Raji (cell line): ENCODE measurements at regions not wholly inside any gene's neighbourhood (a gene's known extent, or its start where the extent isn't known, plus 50 kb on each side); places are given as distances from the start of the nearest gene placed in this dataset.

ENCODE experiments used
- POLR2A ChIP-seq: IDR thresholded peaks from 2 replicates; pipeline ENCODE4 v1.6.1; 2011; ENCODE audit warnings: low read depth, low read length, control low read depth; ENCODE audit not compliant: insufficient read depth

GRCh38 chr2:118224895-118225311 lies 136.6 kb downstream of the INSIG2 start:
- no peak for TF ChIP-seq POLR2A

DNA sequence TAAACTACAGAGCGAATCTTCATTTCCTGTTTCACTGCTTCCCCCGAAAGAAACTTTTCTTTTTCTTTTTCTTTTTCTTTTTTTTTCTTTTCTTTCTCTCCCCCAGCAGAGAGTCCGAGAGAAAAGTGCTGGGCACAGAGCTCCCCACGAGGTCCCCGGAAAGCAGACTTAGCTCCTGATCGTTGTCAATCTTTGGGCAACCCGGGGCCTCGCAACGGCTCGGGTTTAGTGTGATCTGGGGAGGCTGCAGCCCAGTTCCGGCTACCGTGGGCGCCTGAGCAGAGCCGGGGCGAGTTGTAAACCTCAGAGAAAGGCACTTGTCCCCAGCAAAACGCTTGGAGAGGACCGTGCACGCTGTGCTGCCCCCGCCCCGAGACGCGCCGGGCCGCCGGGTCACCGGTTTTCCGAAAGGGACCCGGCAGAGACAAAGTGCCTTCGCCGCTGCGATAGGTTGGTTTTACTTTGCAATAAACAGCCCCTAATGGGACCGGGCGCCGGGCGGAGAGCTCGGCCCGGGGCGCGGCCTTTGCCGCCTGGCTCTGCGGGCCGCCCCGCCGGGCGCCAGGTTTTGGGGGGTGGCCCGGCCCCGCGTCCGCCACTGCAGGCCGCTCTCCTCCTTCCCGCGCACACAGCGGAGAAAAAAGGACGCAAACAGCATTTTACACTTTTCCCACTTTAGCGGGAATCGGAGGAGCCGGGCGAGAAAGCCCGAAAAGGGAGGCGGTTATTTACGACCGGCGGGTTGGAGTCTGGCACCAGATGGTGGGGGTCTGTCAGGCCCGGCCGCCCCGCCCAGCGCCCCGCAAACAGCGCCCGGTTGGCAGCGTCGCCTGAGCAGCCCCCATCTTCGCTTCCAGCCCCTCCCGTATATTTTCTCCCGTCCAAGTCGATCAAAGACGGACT lies 136.0 kb downstream of the INSIG2 start:
- no peak for TF ChIP-seq POLR2A

DNA sequence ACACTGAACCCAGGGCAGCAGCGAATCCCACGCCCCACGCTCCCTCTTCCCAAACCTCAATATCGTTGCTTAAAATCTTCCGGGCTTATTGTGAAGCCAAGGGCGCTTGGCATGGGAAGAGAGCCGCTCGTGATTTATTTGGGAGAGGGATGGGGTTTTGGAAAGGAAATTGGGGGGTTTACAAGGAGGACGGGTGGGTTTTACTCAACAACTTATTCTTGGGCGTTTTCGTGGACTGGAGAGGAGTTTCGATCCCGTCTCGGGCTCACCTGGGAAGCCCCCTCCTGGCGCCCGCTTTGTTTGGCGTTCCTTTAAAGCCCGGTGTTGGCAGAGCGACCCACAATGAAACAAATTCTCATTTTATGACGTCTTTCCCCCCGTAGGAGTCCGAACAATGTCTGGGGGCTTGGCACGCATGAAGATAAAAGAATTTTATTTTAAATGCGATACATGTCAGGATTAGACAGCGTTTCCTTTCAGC lies 135.3 kb downstream of the INSIG2 start:
- TF ChIP-seq POLR2A: no peak

GRCh38 chr2:118222672-118223421 lies 134.6 kb downstream of the INSIG2 start:
- no peak for TF ChIP-seq POLR2A

DNA sequence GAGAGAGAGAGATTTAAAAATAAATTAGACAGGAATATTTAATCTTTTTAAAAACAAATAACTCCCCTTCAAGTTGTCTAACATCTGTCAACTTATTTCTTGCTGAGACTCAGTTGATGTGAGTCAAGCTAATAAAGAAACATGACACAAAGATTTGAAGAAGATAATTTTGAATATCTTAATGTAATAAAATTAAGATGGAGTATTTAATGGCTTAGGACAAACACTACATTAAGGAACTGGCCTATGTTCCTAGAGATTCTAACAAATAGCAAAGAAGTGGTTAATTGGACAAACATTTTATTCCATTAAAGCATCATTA lies 134.0 kb downstream of the INSIG2 start:
- TF ChIP-seq POLR2A: no peak

DNA sequence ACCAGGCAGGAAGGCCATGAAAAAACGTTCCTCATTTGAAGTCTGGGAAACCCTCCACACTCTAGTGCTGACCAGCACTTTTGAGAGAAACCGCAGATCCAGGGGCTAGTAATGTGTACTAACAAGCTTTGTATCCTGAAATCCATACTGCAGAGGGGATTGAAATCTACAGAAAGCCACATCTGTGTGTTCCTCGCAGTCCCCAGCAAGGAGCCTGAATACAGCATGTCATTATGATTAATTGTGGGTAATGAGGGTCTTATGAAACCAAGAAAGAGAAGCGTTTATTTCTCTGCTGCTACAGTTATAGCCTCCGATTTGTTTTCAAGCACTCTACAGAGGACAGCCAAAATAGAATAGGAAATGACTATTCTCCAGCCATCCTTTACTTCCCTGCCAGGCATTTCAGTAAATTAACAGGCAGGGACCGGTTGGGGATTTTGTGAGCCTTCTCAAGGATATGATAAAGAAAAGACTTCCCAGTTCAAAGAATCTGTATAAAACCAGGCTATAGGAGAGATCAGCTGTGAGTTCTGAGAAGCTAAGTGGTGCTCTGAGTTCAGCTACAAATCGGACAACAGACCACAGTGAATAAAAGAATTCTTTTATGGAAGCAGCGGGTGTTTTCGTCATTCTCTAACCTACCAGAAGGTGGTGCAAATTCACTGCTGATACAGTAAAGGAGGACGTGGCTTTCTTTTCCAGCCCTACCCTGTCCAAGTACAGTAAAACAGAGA lies 133.4 kb downstream of the INSIG2 start:
- no peak for TF ChIP-seq POLR2A

- no peak for TF ChIP-seq POLR2A
Measured at GRCh38 chr2:118219611-118220010, 131.3 kb downstream of the INSIG2 start.

DNA sequence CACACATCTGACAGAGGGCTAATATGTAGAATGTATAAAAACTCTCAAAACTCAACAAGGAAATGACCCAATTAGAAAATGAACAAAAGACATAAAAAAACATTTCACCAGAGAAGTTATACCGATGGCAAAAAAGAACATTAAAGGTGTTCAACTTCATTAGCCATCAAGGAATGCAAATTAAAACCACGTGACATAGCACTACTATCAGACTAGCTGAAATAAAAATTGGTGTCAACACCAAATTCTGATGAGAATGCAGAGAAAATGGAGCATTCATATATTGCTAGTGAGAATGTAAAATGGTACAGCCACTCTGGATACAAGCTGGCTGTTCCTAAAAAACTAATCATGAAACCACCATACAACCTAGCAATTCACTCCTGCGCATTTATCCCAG lies 128.0 kb downstream of the INSIG2 start:
- no peak for TF ChIP-seq POLR2A

GRCh38 chr2:118209727-118210126 lies 121.5 kb downstream of the INSIG2 start:
- TF ChIP-seq POLR2A: no peak

- no peak for TF ChIP-seq POLR2A
Measured at GRCh38 chr2:118207889-118208288, 119.6 kb downstream of the INSIG2 start.

- no peak for TF ChIP-seq POLR2A
Measured at GRCh38 chr2:118202707-118203303, 114.5 kb downstream of the INSIG2 start.

DNA sequence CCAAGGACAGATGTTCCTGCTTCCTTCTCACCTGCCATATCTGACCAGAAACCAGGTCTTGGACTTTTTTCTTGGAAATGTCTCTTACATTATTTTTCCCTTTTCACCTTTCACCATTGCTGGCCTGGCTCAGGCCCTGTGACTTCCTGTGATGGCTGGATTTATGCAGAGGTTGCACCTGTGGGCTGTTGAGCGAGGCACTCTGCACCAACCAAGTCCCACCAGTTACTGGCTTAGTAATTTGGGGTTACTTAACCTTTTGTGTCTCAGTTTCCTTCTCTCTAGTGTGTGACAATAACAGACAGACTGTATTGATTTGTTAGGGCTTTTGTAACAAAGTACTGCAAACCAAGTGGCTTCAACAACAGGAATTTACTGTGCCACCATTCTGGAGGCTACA lies 110.0 kb downstream of the INSIG2 start:
- TF ChIP-seq POLR2A: no peak

DNA sequence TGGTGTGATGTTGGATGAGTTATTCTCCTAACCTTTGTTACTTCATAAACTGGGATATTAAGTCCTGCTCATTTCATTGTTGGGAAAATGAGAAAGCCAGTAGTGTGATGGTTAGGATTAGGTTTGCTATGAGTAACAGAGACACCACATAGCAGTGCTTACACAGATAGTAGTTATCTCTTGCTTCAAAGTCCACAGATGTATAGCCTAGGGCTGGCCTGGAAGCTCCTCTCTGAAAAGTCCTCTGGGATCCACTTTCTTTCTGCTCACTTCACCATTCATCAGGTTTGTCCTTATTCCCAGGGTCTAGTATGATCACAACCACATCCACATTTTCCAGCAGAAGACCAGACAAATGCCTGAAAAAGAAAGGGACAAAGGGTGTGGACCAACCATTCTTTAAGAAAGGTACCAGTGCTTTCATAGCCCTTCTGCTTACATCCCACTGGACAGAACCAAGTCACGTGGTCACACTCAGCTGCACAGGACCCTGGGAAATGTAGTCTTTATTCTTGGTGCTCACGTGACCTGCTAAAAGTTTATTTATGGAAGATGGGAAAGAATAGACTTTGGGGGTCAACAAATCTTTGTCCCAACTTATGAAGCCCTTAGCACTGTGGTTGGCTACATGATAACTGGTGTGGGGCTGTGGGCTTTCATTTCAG lies 108.9 kb downstream of the INSIG2 start:
- TF ChIP-seq POLR2A: no peak

- no peak for TF ChIP-seq POLR2A
Measured at GRCh38 chr2:118190474-118190873, 102.2 kb downstream of the INSIG2 start.

GRCh38 chr2:118186858-118187254 lies 98.6 kb downstream of the INSIG2 start:
- TF ChIP-seq POLR2A: no peak
